Kidney glomerular epithelial cell (primary cell): ENCODE measurements at regions not wholly inside any gene's neighbourhood (a gene's known extent, or its start where the extent isn't known, plus 50 kb on each side); places are given as distances from the start of the nearest gene placed in this dataset.

Experiments
- DNase-seq: peaks from one replicate; lab custom pipeline; 2025; lab: John Stamatoyannopoulos, UW

DNA sequence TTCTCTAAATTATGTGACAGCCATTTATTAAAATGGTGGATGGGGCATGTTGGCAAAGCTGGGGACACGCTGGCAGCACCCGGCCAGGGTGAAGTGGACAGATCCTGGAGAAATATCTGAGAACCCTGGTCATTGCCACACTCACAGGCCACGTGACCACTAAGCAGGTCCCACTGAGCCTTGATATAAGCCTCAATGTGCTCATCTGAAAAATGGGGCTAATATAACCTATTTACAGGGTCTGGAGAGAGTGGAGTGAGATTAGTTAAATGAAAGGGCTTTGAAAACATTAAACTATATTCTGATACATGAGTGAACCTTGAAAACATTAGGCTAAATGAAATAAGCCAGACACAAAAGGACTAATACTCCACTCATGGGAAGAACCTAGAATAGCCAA lies 108.9 kb downstream of the RBFOX3 start:
- no peak for DNase-seq

- DNase-seq, result no peak
These were observed 109.9 kb downstream of the RBFOX3 start for GRCh38 chr17:79500745-79501618.

DNA sequence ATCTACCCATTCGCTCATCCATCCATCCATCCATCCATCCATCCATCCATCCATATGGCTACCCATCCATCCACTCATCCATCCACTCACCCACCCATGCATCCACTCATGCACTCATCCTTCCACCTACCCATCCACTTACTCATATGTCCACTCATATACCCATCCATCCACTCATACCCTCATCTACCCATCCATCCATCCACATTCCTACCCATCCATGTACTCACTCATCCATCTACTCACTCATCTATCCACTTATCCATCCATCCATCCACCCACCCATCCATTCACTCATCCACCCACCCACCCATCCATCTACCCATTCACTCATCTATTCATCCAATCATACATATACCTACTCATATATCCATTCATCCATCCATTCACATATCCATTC lies 112.0 kb downstream of the RBFOX3 start:
- no peak for DNase-seq

- no peak for DNase-seq
These were observed 113.0 kb downstream of the RBFOX3 start for GRCh38 chr17:79497777-79498348.

GRCh38 chr17:79496422-79497005 lies 114.3 kb downstream of the RBFOX3 start:
- DNase-seq, result no peak

- no peak for DNase-seq
These were observed 115.2 kb downstream of the RBFOX3 start for GRCh38 chr17:79495665-79496064.

DNA sequence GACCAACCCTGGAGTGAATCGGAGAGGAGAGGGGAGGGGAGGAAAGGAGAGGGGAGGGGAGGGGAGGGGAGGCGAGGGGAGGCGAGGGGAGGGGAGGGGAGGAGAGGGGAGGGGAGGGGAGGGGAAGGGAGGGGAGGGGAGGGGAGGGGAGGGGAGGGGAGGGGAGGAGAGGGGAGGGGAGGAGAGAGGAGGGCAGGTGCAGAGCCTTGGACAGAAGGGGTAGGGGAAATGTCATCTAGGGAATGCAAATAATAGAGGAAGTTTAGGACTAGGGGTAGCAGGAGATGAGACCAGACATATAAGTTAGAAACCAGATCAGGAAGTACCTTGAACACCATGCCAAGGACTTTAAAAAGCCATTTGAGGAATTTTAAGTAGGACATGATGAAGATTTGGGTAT lies 119.8 kb downstream of the RBFOX3 start:
- no peak for DNase-seq

GRCh38 chr17:79490530-79490929 lies 120.3 kb downstream of the RBFOX3 start:
- DNase-seq, result no peak

DNA sequence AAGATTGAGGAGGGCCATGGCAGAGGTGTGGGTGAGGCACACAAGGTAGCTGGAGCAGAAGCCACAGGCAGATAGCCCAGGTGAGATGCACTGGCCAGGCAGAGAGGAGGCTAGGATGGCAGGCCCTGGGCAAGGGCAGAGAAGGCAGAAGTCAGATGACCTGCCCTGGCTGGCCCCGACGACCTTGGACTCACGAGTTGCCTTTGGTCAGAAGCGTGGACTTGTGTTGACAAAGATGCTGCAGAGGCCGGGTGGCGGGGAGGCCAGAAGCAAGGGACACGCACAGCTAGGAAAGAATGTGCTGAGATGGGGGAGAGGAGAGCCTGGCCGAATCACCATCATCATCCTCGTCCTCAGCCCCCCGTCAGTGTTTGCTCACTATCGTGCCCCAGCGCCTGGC lies 123.7 kb downstream of the RBFOX3 start:
- DNase-seq, result no peak

GRCh38 chr17:79485991-79486390 lies 124.9 kb downstream of the RBFOX3 start:
- no peak for DNase-seq

DNA sequence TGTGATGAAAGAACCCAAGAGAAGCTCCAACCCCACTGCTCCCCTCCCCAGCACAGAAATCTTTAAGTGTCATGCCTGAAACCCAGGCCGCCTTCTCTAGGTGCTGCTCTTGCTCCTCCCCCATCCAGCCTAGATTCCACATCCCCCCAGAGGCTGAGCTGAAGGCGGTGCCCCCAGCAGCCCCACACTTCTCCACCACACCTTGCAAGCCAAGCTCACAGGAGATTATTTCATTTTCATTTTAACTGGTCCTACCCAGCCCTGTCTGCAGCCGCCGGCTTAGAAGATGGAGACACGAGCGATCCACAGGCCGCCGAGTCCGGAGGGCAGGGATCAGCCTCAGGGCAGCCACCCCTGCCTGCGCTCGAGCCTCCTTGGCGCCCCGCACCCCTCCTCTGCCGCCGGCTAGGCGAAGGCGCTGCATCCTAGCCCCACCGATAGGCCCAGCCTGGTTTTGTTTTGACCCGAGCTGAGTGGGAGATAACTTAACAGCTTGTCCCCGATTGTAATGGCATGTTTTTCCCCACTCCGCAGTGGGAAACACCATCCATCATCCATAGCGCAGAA lies 125.3 kb downstream of the RBFOX3 start:
- no peak for DNase-seq

- no peak for DNase-seq
These were observed 126.0 kb downstream of the RBFOX3 start for GRCh38 chr17:79484600-79485418.

DNA sequence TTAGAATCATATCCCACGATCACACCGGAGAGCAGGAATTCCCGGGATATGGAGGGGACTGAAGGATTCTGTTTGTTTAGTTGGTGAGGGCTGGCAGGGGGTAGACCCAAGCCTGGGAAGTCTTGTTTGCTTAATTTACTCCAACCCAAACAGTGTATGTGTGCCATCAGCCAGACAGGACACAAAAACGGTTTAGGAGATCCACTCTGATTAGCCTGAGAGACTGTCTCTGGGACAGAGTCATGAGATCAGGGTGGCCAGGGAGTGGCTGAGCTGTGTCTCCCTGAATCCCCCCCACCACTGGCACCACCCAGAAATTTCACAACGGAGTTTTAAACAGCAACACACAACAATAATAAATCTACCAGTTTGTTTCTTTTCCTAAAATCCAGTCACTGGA lies 127.0 kb downstream of the RBFOX3 start:
- no peak for DNase-seq

GRCh38 chr17:79482727-79483521 lies 127.9 kb downstream of the RBFOX3 start:
- DNase-seq, result no peak

DNA sequence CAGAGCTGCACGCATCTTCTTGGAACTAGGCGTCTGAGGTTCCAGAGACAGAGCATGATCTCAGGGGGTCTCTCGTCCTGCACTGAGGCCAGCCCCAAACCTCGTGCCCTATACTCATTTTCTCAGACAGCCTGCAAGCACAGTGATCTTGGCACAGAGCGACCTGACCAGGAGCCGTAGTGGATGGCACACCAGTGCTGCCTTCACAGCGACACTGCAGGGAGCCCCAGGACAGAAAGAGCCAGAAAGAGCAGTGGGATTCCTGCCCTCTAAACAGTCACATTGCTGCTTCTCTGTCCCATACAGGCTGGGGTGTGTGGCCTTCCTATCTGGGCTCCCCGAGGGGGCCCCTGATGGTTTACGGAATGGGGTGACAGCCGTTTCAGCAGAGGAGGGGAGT lies 131.0 kb downstream of the RBFOX3 start:
- DNase-seq, result no peak

- DNase-seq, result no peak
These were observed 132.0 kb downstream of the RBFOX3 start for GRCh38 chr17:79478841-79479240.

DNA sequence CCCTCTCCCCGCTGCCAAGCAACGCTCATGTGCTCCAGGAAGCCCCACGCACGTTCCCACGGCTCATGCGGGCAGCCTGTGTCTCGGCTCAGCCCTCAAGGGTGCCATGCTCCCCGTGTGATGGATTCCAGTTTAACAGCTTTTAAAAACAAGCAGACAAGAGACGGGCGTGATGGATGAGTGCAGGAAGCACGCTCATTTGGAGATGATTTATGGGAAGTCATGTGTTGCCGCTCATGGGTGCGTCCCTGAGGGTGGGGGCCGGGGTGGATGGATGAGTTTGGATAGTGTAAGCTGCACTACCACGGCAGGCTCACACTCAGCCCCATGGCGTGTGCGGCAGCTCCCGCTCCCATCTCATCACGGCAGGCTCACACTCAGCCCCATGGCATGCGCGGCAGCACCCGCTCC lies 132.8 kb downstream of the RBFOX3 start:
- no peak for DNase-seq

GRCh38 chr17:79476074-79476652 lies 134.7 kb downstream of the RBFOX3 start:
- no peak for DNase-seq

DNA sequence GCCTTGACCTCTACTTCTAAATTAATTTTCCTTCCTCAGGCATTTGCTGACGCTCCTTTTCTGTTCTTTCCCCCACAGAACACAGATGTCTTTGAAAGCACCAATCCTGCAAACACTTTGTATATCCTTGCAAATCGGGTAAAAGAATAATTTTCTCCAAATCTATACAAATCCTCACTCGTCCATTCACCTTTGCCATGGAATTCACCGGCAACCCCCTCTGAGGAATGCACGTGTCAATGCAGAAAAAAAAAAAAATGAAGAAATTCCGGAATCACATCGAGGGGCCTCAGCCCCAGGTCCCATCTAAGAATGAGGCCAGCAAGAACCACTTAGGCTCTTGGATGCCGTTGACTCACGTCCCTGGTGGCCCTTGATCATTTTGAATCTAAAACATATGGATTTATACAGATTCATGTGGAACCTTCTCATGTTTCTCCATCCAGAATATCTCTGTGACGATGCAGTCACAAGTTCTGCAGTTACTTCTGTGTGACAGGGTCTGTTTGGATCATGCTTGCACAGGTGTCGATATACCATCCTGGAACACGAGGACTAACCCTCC lies 136.9 kb downstream of the RBFOX3 start:
- no peak for DNase-seq

DNA sequence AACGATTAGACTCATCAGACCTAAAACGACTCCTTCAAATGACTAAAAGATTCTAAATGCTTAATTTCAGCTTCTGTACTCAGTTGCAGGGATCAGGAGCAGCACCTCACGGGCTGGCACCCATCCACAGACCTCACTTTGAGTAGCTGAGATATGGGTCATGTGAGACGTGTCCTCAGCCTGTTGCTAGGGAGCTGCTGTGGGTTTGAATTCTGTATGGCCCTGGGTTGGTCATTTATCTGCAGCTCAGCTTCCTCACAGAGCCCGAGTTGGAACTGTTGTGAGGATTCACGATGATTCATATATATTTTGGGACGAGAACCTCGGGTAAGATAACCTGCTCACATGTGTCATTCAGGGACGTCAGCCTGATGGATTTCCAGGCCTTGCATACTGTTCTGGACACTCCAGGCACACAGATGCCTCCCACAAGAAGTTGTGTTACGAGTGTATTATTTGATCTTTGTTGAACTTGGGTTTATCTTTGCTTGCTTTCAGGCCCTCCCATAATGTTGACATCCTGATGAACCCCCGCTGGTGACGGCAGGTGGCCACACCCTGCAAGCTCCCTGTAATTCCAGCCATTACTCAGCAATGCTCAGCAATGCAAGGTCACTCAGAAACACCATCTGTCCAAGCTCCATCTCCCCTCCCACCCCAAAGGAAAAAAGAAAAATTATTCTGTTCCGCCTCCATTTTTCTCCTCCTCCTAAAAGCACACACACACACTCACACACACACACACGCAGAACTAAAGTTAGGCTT lies 137.6 kb downstream of the RBFOX3 start:
- no peak for DNase-seq
